Cardiac muscle cell (in vitro differentiated cells and primary cell): ENCODE measurements at regions not wholly inside any gene's neighbourhood (a gene's known extent, or its start where the extent isn't known, plus 50 kb on each side); places are given as distances from the start of the nearest gene placed in this dataset.
"Not testable (repeated sequence)": the region's sequence is repeated elsewhere in the genome, so short reads cannot be mapped to it uniquely, and the experiment has no call there.

ENCODE experiments used
- DNase-seq, 2 donors: peaks; one replicate each; pipeline versions ENCODE4 v3.0.0 to v3.0.0-alpha.2; 2010 to 2017; ENCODE audit warnings: low read depth in 1 of 2, low spot score in 1 of 2
- H3K27ac ChIP-seq: fragments of 200-600 bp; sonication (generic); 2 replicates; pipeline ENCODE4 v1.5.1; 2016
- H3K27me3 ChIP-seq: fragments of 200-600 bp; sonication (generic); 2 replicates; pipeline ENCODE4 v1.6.0; 2016; ENCODE audit warnings: control low read depth
- H3K36me3 ChIP-seq: fragments of 200-600 bp; sonication (generic); 2 replicates; pipeline ENCODE4 v1.5.1; 2016; ENCODE audit warnings: control low read depth
- H3K4me1 ChIP-seq: fragments of 200-600 bp; sonication (generic); 2 replicates; pipeline ENCODE4 v1.8.1; 2017; ENCODE audit warnings: low read depth, mild to moderate bottlenecking, mixed run types
- H3K4me3 ChIP-seq: fragments of 200-600 bp; sonication (generic); 2 replicates; pipeline ENCODE4 v1.5.1; 2016; ENCODE audit warnings: mild to moderate bottlenecking
- H3K9me3 ChIP-seq: fragments of 200-600 bp; sonication (generic); 2 replicates; pipeline ENCODE4 v1.5.1; 2017; ENCODE audit warnings: low read depth, mild to moderate bottlenecking, control low read depth
- TF ChIP-seq, protein P1 (sequence below): IDR thresholded peaks from 2 replicates; pipeline ENCODE4 v1.5.1; 2012; ENCODE audit warnings: low read depth, mild to moderate bottlenecking, low read length

DNA sequence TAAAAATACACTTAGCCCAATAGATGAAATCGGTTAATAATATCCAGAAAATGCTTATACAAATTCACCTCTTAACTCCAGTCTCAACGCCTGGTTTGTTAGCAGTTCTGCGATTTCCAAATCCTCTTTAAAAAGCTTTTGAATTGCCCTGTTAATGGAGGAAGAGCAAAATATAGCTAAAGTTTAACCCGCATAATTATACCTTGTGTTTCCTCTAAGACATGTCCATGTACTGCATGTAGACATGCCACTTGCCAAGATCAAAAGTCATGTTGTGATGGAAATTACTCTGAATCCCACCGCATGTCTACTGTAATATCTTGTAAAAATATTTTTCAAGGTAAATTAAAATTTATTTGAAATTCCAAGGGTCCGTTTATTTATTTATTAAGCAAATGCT, 291.2 kb upstream of the LRP1B start:
- H3K4me1 ChIP-seq, result no peaks in the 10 kb centered on the region
- H3K9me3 ChIP-seq, result no peaks in the 10 kb centered on the region
- no peak overlapping the region for H3K27ac ChIP-seq
- no peaks in the 10 kb centered on the region for H3K27me3 ChIP-seq
- no peaks in the 10 kb centered on the region for H3K36me3 ChIP-seq
- no peak for DNase-seq
- TF ChIP-seq, protein P1, sequence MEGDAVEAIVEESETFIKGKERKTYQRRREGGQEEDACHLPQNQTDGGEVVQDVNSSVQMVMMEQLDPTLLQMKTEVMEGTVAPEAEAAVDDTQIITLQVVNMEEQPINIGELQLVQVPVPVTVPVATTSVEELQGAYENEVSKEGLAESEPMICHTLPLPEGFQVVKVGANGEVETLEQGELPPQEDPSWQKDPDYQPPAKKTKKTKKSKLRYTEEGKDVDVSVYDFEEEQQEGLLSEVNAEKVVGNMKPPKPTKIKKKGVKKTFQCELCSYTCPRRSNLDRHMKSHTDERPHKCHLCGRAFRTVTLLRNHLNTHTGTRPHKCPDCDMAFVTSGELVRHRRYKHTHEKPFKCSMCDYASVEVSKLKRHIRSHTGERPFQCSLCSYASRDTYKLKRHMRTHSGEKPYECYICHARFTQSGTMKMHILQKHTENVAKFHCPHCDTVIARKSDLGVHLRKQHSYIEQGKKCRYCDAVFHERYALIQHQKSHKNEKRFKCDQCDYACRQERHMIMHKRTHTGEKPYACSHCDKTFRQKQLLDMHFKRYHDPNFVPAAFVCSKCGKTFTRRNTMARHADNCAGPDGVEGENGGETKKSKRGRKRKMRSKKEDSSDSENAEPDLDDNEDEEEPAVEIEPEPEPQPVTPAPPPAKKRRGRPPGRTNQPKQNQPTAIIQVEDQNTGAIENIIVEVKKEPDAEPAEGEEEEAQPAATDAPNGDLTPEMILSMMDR, result no peak
- H3K4me3 ChIP-seq, result no peak overlapping the region

DNA sequence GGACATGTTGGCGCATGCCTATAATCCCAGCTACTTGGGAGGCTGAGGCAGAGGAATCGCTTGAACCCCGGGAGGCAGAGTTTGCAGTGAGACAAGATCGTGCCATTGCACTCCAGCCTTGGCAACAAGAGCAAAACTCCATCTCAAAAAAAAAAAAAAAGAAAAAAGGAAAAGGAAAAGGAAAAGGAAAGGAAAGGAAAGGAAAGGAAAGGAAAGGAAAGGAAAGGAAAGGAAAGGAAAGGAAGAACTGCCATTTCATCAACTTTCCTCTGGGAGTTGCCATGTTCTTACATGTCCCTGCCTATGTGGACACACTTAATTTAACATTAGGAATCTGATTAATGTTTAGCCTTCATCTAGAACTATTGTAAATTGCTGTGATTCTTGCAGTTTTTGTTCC, 287.9 kb upstream of the LRP1B start:
- not testable (repeated sequence) for H3K4me1 ChIP-seq, H3K27me3 ChIP-seq, DNase-seq, H3K9me3 ChIP-seq, H3K27ac ChIP-seq, H3K4me3 ChIP-seq, H3K36me3 ChIP-seq

DNA sequence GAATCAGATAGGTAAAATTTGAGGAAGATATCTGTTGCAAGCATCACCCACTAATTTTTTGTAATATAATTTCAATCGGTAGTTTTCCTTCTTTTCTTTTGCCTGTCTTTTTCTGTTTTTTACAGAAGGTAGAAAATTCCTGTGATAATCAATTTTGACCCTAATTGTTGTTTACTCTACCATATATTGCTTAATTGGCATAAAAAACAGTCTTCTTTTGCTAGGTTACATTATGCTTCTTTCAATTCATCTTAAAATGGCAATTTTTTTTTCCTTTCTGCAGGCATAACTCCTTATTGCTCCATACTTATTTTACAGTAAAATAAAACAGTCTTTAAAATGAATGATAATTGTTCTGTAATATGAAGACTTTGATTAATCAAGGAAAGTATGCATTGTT, 286.2 kb upstream of the LRP1B start:
- DNase-seq, result no peak
- Histone ChIP-seq H3K27me3 (no peaks in the 10 kb centered on the region), H3K36me3 (no peaks in the 10 kb centered on the region), H3K4me1 (no peaks in the 10 kb centered on the region), H3K9me3 (no peaks in the 10 kb centered on the region), H3K4me3 (no peak overlapping the region), H3K27ac (no peak overlapping the region)
- TF ChIP-seq, protein P1, result no peak

DNA sequence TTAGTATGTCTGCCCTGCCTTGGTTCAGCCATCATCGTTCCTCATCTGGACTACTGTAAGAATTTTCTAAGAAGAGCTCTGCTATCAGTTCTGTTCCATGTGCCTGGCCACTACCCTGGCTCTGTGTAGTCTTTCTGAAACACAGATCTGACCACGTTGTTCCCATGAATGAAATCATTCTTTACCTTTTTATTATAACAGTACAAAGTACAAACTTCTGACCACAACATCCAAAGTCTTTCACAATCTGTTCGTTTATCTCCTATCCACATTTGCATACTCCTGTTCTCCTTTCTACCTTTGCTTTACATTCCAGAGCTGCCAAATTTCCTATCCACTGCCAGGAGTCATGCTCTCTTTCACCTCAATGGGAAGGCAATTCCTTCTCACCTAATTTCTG, 284.6 kb upstream of the LRP1B start:
- no peak for DNase-seq
- TF ChIP-seq, protein P1, result no peak
- no peak overlapping the region for H3K27ac ChIP-seq

DNA sequence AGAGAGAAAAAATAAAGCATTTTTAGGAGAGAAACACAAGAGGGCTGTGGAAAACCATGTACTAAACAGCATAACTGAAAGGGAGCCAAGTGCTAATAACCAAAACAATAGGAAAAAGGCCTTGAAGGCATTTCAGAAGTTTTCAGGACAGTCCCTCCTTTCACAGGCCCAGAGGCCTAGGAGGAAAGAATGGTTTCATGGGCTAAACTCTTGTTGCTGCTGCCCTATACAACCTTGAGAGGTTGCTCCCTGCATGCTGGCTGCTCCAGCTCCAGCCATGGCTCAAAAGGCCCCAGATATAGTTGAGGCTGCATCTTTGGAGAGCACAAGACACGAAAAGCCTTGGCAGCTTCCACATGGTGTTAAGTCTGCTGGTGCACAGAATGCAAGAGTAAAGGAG, 267.4 kb upstream of the LRP1B start:
- TF ChIP-seq, protein P1, result no peak
- H3K4me1 ChIP-seq, result no peaks in the 10 kb centered on the region
- no peaks in the 10 kb centered on the region for H3K9me3 ChIP-seq
- DNase-seq, result no peak
- H3K36me3 ChIP-seq, result no peaks in the 10 kb centered on the region
- H3K27ac ChIP-seq, result no peak overlapping the region
- no peaks in the 10 kb centered on the region for H3K27me3 ChIP-seq
- no peak overlapping the region for H3K4me3 ChIP-seq

More for the DNA sequence above, 284.6 kb upstream of the LRP1B start:
- no peaks in the 10 kb centered on the region for H3K4me1 ChIP-seq
- no peaks in the 10 kb centered on the region for H3K27me3 ChIP-seq
- no peaks in the 10 kb centered on the region for H3K36me3 ChIP-seq
- H3K9me3 ChIP-seq, result no peaks in the 10 kb centered on the region
- no peak overlapping the region for H3K4me3 ChIP-seq

DNA sequence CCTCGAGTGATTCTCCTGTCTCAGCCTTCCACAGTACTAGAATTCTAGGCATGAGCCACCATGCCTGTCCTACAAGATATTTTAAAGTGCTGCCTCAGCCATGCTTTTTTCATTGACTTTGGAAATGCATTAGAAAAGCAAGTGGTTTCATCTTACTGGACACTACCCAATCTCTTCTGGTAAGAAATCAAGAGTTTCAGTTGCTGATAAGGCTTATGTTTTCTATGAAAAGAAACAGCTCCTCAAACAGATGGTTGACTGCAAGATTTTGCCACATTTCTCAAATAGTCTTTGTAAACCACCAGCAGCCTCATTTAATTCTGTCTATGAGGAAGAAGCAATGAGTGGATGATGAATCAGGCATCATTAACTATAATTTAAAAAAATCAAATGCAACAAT, 264.5 kb upstream of the LRP1B start:
- Histone ChIP-seq H3K36me3 (no peaks in the 10 kb centered on the region), H3K27ac (no peak overlapping the region), H3K27me3 (no peaks in the 10 kb centered on the region), H3K9me3 (no peaks in the 10 kb centered on the region), H3K4me3 (no peak overlapping the region), H3K4me1 (no peaks in the 10 kb centered on the region)
- no peak for DNase-seq
- TF ChIP-seq, protein P1, result no peak
